Gastroesophageal sphincter (tissue), 3 donors: ENCODE measurements at regions not wholly inside any gene's neighbourhood (a gene's known extent, or its start where the extent isn't known, plus 50 kb on each side); places are given as distances from the start of the nearest gene placed in this dataset.

Source experiments
- CTCF ChIP-seq, 4 experiments: fragments of 200-600 bp in 2 of 4; fragments of 450-650 bp in 2 of 4; sonication (generic) in 1 of 4; IDR thresholded peaks; one replicate each; pipeline ENCODE4 v1.5.1; 2017 to 2019; ENCODE audit warnings: antibody characterized with exemption in 4 of 4, mild to moderate bottlenecking in 2 of 4, moderate library complexity in 2 of 4
- EP300 ChIP-seq: sonication (generic); formaldehyde crosslinking; IDR thresholded peaks from one replicate; pipeline ENCODE4 v1.6.1; 2017; ENCODE audit warnings: antibody characterized with exemption, mild to moderate bottlenecking
- POLR2A ChIP-seq, 2 donors: fragments of 450-650 bp; IDR thresholded peaks; one replicate each; pipeline ENCODE4 v1.6.1; 2017; ENCODE audit warnings: antibody characterized with exemption in 2 of 2, mild to moderate bottlenecking in 2 of 2, moderate library complexity in 1 of 2
- POLR2AphosphoS5 ChIP-seq: sonication (generic); formaldehyde crosslinking; IDR thresholded peaks from one replicate; pipeline ENCODE4 v1.6.1; 2017; ENCODE audit warnings: antibody characterized with exemption

GRCh38 chr13:99843872-99844271, 127.7 kb downstream of the ZIC5 start:
- TF ChIP-seq CTCF (IDR thresholded peaks at IDR 0.05) (no peak), POLR2AphosphoS5 (no peak), POLR2A (IDR thresholded peaks at IDR 0.05) (no peak), EP300 (no peak)
